GM12875 (cell line): ENCODE measurements at regions not wholly inside any gene's neighbourhood (a gene's known extent, or its start where the extent isn't known, plus 50 kb on each side); places are given as distances from the start of the nearest gene placed in this dataset.

Source experiments
- H3K4me3 ChIP-seq: one replicate; pipeline ENCODE4 v1.5.1; 2011; ENCODE audit warnings: low read depth, low read length, control low read depth
- TF ChIP-seq, protein P1 (sequence below): IDR thresholded peaks from 2 replicates; pipeline ENCODE4 v1.5.1; 2011; ENCODE audit warnings: low read depth, mild to moderate bottlenecking, control low read depth, inconsistent platforms, low read length, moderate library complexity, borderline replicate concordance; ENCODE audit not compliant: insufficient read depth

DNA sequence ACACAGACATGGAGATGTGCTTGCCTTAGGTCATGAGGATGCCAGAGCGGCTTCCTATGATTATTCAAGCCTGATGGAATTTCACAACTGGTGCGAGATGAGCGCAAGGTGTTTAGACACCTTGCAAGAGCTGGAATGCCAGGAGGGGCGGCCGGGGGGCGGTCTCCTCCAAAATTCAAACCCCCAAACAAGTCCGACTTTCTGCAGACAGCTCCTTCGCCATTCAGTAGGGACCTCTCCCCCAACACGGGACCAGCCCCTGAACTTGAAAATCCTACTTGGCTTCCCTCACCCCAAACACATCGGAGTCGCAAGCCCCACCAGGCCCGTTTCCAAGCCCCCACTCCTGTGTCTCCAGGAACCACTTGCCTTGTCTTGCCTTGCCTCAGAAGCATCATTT is 64.8 kb upstream of the ID2 start:
- H3K4me3 ChIP-seq = no peak overlapping the region
- TF ChIP-seq, protein P1, sequence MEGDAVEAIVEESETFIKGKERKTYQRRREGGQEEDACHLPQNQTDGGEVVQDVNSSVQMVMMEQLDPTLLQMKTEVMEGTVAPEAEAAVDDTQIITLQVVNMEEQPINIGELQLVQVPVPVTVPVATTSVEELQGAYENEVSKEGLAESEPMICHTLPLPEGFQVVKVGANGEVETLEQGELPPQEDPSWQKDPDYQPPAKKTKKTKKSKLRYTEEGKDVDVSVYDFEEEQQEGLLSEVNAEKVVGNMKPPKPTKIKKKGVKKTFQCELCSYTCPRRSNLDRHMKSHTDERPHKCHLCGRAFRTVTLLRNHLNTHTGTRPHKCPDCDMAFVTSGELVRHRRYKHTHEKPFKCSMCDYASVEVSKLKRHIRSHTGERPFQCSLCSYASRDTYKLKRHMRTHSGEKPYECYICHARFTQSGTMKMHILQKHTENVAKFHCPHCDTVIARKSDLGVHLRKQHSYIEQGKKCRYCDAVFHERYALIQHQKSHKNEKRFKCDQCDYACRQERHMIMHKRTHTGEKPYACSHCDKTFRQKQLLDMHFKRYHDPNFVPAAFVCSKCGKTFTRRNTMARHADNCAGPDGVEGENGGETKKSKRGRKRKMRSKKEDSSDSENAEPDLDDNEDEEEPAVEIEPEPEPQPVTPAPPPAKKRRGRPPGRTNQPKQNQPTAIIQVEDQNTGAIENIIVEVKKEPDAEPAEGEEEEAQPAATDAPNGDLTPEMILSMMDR = no peak

DNA sequence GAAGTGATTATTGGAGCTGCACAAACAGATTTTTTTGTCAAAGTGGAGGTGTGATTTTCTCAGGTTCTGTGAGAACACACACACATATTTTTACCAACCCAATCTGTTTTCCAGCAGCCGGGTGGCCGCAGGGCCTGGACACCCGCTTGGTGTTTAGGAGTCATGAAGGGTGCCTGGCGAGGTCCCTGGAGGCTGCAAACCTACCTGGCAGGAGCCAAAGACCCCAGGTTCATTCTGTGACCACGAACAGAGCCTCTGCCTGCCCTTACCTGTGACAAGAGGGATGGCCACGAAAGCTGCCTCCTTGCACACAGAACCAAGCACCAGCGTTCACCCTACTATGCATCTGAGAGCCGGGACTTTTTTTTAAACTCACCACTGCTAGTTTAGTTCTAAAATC is 64.3 kb upstream of the ID2 start:
- H3K4me3 ChIP-seq = no peak overlapping the region
- TF ChIP-seq, protein P1 = no peak

DNA sequence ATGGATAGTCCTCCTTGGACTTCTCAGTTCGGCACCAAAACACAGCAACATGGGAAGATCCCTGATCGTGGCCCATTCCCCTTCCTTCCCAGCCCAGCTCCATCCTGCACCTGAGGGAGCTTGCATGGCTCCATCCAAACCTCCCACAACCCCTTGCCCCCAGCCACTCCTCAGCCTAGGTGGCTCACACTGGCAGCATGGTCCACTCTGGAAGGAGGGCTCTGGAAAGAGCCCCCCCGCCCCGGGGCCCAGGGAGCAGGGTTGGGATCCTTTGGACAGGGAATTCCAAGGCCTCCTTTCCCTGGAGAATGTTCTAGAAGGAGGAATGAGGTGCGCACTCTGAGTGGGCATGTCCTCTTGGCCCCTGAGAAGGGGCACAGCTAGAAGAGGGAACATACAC is 62.8 kb upstream of the ID2 start:
- H3K4me3 ChIP-seq = no peak overlapping the region
- TF ChIP-seq, protein P1 = no peak

DNA sequence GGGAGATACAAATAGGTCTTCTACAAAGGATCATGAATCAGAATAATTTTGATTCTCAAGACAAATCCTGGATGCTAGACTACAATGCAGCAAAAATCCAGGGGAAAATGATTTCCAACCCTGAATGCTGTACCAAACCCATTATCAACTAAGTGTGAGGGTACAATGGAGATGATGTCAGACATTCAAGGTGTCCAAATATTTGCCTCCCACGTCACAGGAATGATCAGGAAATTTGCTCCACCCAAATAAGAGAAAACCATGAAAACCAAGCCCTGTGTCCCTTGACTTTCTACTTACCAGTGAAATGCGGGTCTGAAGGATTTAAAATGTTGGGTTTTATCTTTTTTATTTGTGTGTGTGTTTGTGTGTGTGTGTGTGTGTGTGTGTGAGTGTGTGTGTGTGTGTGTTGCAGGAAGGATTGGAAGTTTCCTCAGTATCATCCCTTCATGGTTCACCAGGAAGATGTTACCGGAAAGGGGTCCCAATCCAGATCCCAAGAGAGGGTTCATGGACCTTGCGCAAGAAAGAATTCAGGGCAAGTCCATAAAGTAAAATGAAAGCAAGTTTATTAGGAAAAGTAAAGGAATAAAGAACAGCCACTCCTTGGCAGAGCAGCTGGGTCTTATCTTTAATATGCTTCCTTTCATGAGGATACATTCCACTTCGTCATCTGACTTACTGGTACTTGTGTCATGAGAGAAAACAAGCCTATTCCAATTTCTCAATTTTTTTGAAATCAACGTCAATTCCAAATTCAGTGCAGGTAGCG is 61.1 kb upstream of the ID2 start:
- TF ChIP-seq, protein P1 = no peak

DNA sequence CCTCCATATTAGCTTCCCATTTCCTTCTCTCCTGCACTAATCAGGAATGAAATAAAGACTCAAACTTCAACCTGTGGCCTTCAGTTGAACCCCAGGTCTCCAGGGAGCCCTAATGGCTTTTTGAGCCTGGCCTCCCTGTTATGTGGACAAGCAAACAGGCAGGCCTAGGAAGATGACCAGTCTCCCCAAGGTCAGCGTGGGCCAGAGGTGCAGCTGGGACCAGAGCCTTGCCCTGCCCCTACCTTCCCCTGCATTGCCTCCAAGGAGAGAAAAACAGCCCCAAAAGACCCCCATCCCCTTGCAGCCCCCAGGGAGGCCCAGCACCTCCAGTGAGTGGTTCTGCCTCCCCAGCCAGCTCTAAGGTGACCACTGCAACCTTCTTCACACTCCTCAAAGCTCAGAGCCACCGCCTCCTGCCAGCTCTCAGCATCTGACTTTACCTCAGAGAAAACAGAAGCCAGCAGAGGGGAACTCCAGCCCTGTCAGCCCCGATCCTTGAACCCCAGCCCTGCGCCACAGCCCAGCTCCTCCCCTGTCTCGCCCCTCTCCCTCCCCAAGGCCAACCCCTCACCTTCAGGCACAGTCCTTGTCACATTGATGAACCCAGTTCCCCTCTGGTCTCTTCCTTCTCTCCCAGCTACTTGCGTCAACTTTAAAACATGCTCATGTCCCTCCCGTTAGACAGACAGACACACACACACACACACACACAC is 59.5 kb upstream of the ID2 start:
- H3K4me3 ChIP-seq = no peak overlapping the region
- TF ChIP-seq, protein P1 = no peak

More for the DNA sequence above, 61.1 kb upstream of the ID2 start:
- H3K4me3 ChIP-seq = no peak overlapping the region

DNA sequence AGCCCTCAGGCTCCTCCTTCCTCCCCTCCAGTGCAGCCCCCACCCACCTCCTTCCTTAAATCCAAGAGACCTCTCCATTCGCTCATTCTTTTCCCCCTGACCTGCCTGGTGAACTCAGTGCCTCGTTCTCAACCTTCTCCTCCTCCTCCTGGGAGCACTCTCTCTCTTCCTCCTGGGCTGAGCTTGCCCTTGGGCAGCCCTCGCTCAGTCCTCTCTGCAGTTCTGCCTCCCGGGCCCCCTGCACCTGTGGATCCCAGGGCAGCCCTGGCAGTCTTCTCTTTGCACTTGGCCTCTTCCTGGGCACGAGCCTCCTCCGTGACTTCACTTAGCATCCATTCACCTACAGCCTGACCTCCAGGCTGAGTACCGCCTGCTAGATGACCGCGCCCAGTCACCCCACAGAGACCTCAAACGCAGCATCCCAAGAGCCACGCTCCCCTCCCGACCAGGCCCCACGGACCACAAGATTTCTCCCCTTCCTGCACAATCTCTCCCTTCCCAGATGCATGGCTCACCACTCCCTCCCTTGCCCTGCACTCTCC is 58.9 kb upstream of the ID2 start:
- TF ChIP-seq, protein P1 = no peak
- H3K4me3 ChIP-seq = no peak overlapping the region
